GM23248 (cell line): ENCODE measurements at regions not wholly inside any gene's neighbourhood (a gene's known extent, or its start where the extent isn't known, plus 50 kb on each side); places are given as distances from the start of the nearest gene placed in this dataset.

Experiments used
- DNase-seq: peaks from one replicate; pipeline ENCODE4 v3.0.0-alpha.2; 2015
- H2AFZ ChIP-seq: fragments of 200-600 bp; sonication (generic); 2 replicates; pipeline ENCODE4 v1.6.1; 2016; ENCODE audit warnings: antibody characterized with exemption
- H3F3A ChIP-seq: fragments of 200-600 bp; sonication (generic); 2 replicates; pipeline ENCODE4 v1.6.1; 2016; ENCODE audit warnings: mild to moderate bottlenecking, antibody characterized with exemption, mixed run types; ENCODE audit not compliant: insufficient read depth
- H3K27ac ChIP-seq: fragments of 200-600 bp; sonication (generic); 2 replicates; pipeline ENCODE4 v1.5.1; 2016; ENCODE audit warnings: mild to moderate bottlenecking
- H3K27me3 ChIP-seq: fragments of 200-600 bp; sonication (generic); replicated peaks from 2 replicates; pipeline ENCODE4 v1.6.1; 2016; ENCODE audit warnings: mild to moderate bottlenecking; ENCODE audit not compliant: insufficient read depth
- H3K36me3 ChIP-seq: fragments of 200-600 bp; sonication (generic); 2 replicates; pipeline ENCODE4 v1.6.1; 2016; ENCODE audit warnings: low read depth, mild to moderate bottlenecking
- H3K4me1 ChIP-seq: fragments of 200-600 bp; sonication (generic); 2 replicates; pipeline ENCODE4 v1.6.1; 2016; ENCODE audit warnings: mild to moderate bottlenecking; ENCODE audit not compliant: insufficient read depth
- H3K4me2 ChIP-seq: fragments of 200-600 bp; sonication (generic); one replicate; pipeline ENCODE4 v1.6.1; 2016; ENCODE audit warnings: mild to moderate bottlenecking; ENCODE audit not compliant: unreplicated experiment
- H3K4me3 ChIP-seq: fragments of 200-600 bp; sonication (generic); 2 replicates; pipeline ENCODE4 v1.5.1; 2016; ENCODE audit warnings: mild to moderate bottlenecking
- H3K79me2 ChIP-seq: fragments of 200-600 bp; sonication (generic); 2 replicates; pipeline ENCODE4 v1.6.1; 2016; ENCODE audit warnings: mild to moderate bottlenecking; ENCODE audit not compliant: insufficient read depth
- H3K9ac ChIP-seq: fragments of 200-600 bp; sonication (generic); 2 replicates; pipeline ENCODE4 v1.6.1; 2016; ENCODE audit warnings: mild to moderate bottlenecking
- H3K9me2 ChIP-seq: fragments of 200-600 bp; sonication (generic); 2 replicates; pipeline ENCODE4 v1.6.1; 2016; ENCODE audit warnings: mixed run types, mild to moderate bottlenecking, moderate library complexity; ENCODE audit not compliant: insufficient read depth
- H3K9me3 ChIP-seq: fragments of 200-600 bp; sonication (generic); one replicate; pipeline ENCODE4 v1.6.1; 2017; ENCODE audit warnings: low read depth
- H4K20me1 ChIP-seq: fragments of 200-600 bp; sonication (generic); 2 replicates; pipeline ENCODE4 v1.6.0; 2016; ENCODE audit not compliant: insufficient read depth
- EZH2 ChIP-seq: fragments of 200-600 bp; sonication (generic); IDR thresholded peaks from 2 replicates; pipeline ENCODE4 v1.6.1; 2018; ENCODE audit warnings: antibody characterized with exemption, mild to moderate bottlenecking; ENCODE audit not compliant: insufficient read depth, poor library complexity, severe bottlenecking
- EZH2phosphoT487 ChIP-seq: fragments of 200-600 bp; sonication (generic); IDR thresholded peaks from 2 replicates; pipeline ENCODE4 v1.6.1; 2018; ENCODE audit warnings: antibody characterized with exemption, moderate library complexity, mild to moderate bottlenecking, low read depth; ENCODE audit not compliant: insufficient read depth
- WGBS, 2 experiments: methylation state at CpG; one replicate each; pipeline ENCODE4 v1.1.6; 2015 to 2017; ENCODE audit warnings: low lambda C conversion rate in 2 of 2, low coverage in 1 of 2; ENCODE audit errors: missing lambda C conversion rate in 2 of 2; 5-methylcytosine and 5-hydroxymethylcytosine counted together
- in situ Hi-C: fragments of 300-500 bp; cut with MboI; formaldehyde crosslinking; loops from 2 replicates; pipeline ENCODE4 v1.15.0; 2020

- DNase-seq = no peak
- no peaks in the 10 kb centered on the region for H3F3A ChIP-seq
- H3K4me1 ChIP-seq = no peaks in the 10 kb centered on the region
- no peak for TF ChIP-seq EZH2
- no peak for TF ChIP-seq EZH2phosphoT487
- H3K4me2 ChIP-seq = no peak overlapping the region
- no peak overlapping the region for H3K9ac ChIP-seq
- H3K9me3 ChIP-seq = no peaks in the 10 kb centered on the region
- H4K20me1 ChIP-seq = no peaks in the 10 kb centered on the region
- H3K4me3 ChIP-seq = no peak overlapping the region
- H3K27me3 ChIP-seq = no peaks in the 10 kb centered on the region
- no peak overlapping the region for H3K27ac ChIP-seq
- H2AFZ ChIP-seq = no peak overlapping the region
- H3K79me2 ChIP-seq = no peaks in the 10 kb centered on the region
- in situ Hi-C loops = no loop called here
- no peaks in the 10 kb centered on the region for H3K9me2 ChIP-seq
- H3K36me3 ChIP-seq = no peaks in the 10 kb centered on the region
- 11 to 47% methylated on average over 1 of the region's 1 CpG for WGBS, 2 experiments
Observed at GRCh38 chr1:194298007-194298598, 1111.7 kb upstream of the B3GALT2 start.

GRCh38 chr1:194297094-194297493 lies 1110.7 kb upstream of the B3GALT2 start:
- H3F3A ChIP-seq = no peaks in the 10 kb centered on the region
- no peak for DNase-seq
- H3K9me3 ChIP-seq = no peaks in the 10 kb centered on the region
- H2AFZ ChIP-seq = no peak overlapping the region
- no peaks in the 10 kb centered on the region for H3K79me2 ChIP-seq
- H3K4me3 ChIP-seq = no peak overlapping the region
- H3K4me2 ChIP-seq = no peak overlapping the region
- 38 to 46% methylated on average over 2 of the region's 2 CpGs for WGBS, 2 experiments
- no peak overlapping the region for H3K9ac ChIP-seq
- no peaks in the 10 kb centered on the region for H3K4me1 ChIP-seq
- H3K9me2 ChIP-seq = no peaks in the 10 kb centered on the region
- TF ChIP-seq EZH2 (no peak), EZH2phosphoT487 (no peak)
- no peaks in the 10 kb centered on the region for H3K27me3 ChIP-seq
- in situ Hi-C loops = no loop called here
- H3K27ac ChIP-seq = no peak overlapping the region
- H4K20me1 ChIP-seq = no peaks in the 10 kb centered on the region
- no peaks in the 10 kb centered on the region for H3K36me3 ChIP-seq

GRCh38 chr1:194296201-194296600 lies 1109.8 kb upstream of the B3GALT2 start:
- no peak for DNase-seq
- TF ChIP-seq EZH2 (no peak), EZH2phosphoT487 (no peak)
- no peak overlapping the region for H3K4me3 ChIP-seq
- no peaks in the 10 kb centered on the region for H3K9me3 ChIP-seq
- no peaks in the 10 kb centered on the region for H3K36me3 ChIP-seq
- no peak overlapping the region for H3K27ac ChIP-seq
- H3F3A ChIP-seq = no peaks in the 10 kb centered on the region
- in situ Hi-C loops = no loop called here
- no peaks in the 10 kb centered on the region for H3K27me3 ChIP-seq
- no peak overlapping the region for H3K4me2 ChIP-seq
- H3K9me2 ChIP-seq = no peaks in the 10 kb centered on the region
- no peaks in the 10 kb centered on the region for H3K4me1 ChIP-seq
- H2AFZ ChIP-seq = no peak overlapping the region
- 3 to 10% methylated on average over 2 of the region's 2 CpGs for WGBS, 2 experiments
- H3K9ac ChIP-seq = no peak overlapping the region
- H3K79me2 ChIP-seq = no peaks in the 10 kb centered on the region
- no peaks in the 10 kb centered on the region for H4K20me1 ChIP-seq

GRCh38 chr1:194295685-194296084 lies 1109.3 kb upstream of the B3GALT2 start:
- no peak for TF ChIP-seq EZH2phosphoT487
- TF ChIP-seq EZH2 = no peak
- H3K9ac ChIP-seq = no peak overlapping the region
- H3K4me1 ChIP-seq = no peaks in the 10 kb centered on the region
- 36 to 44% methylated on average over 1 of the region's 1 CpG for WGBS, 2 experiments
- H3K36me3 ChIP-seq = no peaks in the 10 kb centered on the region
- H3K79me2 ChIP-seq = no peaks in the 10 kb centered on the region
- H3F3A ChIP-seq = no peaks in the 10 kb centered on the region
- no peaks in the 10 kb centered on the region for H3K9me2 ChIP-seq
- no peak overlapping the region for H3K4me2 ChIP-seq
- H3K27ac ChIP-seq = no peak overlapping the region
- H3K27me3 ChIP-seq = no peaks in the 10 kb centered on the region
- in situ Hi-C loops = no loop called here
- no peaks in the 10 kb centered on the region for H3K9me3 ChIP-seq
- H4K20me1 ChIP-seq = no peaks in the 10 kb centered on the region
- peak; percentile 0 for DNase-seq
- no peak overlapping the region for H2AFZ ChIP-seq
- no peak overlapping the region for H3K4me3 ChIP-seq
